ENCODE measurements at regions not wholly inside any gene's neighbourhood (a gene's known extent, or its start where the extent isn't known, plus 50 kb on each side); places are given as distances from the start of the nearest gene placed in this dataset.
"Not testable (repeated sequence)": the region's sequence is repeated elsewhere in the genome, so short reads cannot be mapped to it uniquely, and the experiment has no call there.

DNA sequence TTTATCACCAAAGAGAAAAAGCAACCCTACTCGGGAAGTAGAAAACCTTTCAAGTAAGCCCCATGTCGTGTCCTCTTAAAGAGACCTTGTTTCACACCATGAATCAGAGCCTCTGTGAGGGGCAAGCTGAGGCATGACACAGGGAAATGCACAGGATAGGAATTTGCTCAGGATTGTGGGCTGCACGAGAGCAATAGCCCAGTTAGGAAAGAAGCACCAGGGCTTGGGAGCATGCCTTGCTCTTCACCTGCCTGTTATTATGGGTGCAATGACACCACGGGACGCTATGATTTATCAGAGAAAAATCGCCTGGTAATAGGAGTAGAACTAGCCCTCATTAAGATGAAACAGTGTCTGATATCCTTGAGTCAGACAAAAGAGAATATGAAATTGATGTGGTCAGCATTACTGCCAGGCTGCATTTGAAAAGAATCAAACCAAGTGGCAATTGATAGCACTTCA lies 562.9 kb upstream of the NRP1 start:
- no peak for DNase-seq

DNA sequence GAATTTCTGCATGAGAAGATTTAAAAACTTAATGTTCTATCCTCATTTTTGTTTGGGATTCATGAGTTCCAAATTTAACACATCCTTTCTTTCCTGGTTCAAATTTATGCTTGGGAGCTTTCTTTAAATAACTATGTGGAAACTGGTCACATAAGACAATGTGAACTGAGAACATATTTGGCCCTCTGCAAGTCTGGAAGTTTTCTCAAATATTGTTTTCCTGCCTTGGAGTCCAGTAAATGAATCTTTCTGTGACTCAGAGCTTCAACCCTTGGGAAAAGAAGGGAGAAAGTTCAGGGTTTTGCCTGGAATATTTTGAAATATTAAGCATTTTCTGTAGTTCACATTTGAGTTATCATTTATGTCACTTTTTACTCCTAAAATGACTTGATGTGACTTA lies 559.0 kb upstream of the NRP1 start:
- DNase-seq: no peak

DNA sequence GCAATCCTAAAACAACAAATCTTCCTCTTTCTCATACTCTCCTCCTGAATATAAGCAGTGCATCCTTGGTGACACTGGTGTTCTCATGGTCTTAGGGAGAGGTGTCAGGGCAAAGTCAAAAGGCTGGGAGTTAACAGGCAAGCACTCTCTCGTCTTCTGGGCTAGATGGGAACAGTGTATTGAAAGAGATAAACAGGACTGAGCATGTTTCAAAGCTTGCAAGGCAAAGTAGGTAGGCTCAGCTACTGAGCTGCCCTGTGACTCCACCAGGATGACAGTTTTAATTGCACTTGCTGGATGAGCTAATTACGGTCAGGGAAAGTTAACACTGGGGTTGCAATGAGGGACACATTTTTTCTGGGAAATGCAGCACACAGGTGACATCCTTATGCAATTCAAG lies 554.9 kb upstream of the NRP1 start:
- no peak for DNase-seq

DNA sequence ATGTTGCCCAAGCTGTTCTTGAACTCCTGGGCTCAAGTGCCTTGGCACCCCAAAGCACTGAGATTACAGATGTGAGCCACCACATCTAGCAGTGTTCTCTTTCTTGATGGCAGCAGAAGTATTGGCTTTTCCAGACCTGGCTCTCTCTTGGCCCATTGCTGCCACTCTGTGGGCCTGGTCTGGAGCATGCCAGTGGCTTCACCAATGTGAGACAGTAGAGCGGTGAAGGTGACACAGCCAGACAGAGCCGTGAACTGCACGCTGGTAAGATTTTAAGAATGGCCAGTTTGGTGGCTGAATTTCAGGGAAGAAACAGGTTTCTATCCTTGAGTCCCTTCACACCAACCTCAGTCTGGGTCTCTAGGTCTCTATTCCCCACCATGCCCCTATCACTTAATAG lies 552.7 kb upstream of the NRP1 start:
- no peak for DNase-seq

DNA sequence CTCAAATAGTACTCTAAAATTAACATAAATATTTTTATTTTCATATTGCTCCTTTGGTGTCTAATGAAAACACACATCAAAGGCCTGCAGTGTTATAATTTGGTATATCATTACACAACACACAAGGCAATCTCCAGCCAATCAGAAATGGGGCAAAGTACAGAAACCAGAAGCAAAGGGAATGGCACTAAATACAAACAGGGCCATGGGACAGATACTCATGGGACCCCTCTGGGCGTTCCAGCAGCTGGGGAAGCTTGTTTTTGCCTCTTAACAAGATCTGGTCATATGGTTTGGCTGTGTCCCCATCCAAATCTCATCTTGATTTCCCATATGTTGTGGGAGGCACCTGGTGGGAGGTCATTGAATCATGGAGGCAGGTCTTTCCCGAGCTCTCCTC lies 551.8 kb upstream of the NRP1 start:
- no peak for DNase-seq

DNA sequence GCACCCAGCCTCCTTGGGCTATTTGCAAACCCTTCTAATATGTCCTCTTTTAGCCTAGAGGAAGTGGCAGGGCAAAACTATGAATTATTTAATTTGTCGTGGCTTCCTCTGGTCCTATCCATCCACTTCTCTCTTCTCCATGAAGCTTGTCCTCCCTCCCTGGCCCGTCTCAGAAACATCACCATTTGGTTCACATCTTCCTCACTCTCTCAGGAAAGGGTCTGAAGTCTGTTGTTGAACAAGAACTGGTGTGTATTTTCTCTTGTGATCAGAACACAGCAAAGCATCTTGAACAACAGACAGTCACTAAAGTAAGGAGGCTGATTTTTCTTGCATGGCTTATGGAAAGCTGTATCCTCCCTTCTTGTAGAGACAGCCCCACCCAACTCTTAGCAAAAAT lies 550.1 kb upstream of the NRP1 start:
- no peak for DNase-seq

DNA sequence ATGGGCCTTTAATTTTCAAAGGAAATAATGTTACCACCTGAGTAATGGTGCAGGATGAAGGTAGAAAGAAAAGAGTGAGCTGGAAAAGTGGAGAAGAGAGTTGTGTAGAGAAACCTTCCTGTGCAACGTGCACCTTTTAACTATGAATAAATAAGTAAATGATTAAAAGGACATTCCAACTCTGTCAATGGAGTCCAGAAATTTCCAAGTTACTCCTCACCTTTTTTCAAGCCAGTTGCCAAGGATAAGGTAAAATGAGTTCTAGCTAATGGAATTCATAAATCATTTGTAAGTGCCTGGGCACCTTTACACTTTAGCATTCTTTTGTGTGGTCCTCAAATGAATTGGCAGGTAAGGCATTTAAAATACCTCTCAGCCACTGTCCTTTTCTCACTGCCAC lies 549.4 kb upstream of the NRP1 start:
- no peak for DNase-seq

DNA sequence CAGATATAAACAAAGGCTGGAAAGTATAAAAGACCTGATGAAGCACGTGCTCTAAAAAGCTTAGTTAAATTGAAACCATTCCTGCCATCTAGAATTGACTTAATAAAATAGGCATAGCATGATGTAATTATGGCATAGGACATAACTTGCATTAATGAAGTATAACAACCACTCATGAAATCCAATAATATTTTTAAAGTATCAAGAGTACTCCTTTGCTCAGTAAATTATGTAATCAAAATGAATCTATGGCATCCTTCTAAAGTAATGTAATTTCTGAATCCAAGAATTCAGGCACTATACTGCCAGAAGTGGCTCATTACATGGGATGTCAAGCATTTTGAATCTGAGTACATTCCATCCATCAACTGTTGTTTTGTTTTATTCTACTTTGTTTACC lies 548.5 kb upstream of the NRP1 start:
- DNase-seq: no peak

DNA sequence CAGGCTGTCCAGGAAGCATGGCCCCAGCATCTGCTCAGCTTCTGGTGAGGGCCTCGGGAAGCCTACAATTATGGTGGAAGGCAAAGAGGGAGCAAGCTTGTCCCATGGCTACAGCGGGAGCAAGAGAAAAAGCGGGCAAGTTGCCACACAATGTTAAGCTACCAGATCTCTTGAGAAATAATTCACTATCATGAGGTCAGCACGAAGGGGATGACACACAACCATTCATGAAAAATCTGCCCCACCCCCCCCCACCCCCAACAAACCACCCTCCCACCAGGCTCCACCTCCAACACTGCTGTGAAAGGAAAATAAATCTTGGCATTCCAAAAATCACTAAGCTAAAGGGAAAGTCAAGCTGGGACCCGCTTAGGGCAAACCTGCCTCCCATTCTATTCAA lies 545.8 kb upstream of the NRP1 start:
- DNase-seq: no peak

DNA sequence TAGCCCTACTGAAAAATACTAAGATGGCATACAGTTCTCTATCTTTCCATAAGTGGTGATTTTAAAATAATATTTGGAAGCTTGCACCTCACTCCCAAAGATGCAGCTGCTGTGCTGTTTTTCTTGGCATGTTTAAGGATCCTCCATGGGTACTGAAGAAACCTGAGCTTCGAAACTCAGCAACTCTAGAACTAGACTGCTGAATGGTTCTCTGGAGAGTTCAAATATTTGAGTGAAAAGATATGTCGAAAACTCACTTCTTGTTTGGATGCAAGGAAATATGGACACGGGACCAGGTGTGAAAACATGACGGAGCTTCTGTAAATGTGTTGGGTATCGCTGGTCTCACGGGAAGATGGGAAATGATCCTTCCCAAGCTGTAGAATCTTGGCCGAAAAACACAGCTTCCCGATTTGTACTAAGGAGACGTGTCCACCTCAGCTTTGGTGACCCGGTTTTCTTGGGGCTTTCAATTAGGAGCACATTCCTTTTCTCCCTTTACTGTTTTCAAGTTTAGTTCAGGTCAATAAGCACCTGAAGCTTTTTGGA lies 543.8 kb upstream of the NRP1 start:
- no peak for DNase-seq

DNA sequence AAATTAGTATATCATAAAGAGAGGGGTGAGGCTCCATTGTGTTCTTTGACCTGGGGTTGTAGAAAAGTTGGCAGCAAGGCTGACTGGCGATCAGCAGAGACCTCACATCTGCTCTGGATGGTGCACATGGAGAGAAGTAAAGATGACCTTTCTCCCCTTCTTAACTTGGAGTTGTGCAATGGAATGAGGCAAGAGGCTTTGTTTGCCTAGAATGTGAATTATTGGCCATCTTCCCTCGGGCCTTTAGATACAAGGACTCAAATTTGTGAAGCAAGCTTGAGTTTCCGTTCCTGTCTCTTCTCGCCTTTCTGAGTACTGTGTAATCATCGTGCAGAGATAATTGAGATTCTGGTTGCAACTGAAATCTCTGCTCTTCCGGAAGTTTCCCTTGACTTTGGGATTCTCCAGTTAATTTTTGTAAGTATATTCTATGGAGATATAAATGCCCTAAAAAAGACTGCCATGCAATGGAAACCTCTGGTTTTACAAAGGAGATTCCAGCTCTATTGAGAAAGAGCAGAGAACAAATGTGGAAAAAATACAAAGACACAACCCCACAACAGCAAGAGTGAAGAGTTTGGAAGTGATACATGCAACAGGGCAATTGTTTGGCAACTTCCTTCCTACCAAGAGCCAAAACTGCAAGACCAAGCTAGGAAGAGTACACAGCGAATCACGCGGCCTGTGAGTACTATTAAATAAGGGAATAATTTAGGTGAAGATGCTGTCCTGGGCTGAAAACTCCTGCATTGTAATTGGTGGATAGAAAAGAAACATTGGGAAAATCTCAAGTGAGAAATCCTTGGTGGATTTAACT lies 542.3 kb upstream of the NRP1 start:
- DNase-seq: no peak

DNA sequence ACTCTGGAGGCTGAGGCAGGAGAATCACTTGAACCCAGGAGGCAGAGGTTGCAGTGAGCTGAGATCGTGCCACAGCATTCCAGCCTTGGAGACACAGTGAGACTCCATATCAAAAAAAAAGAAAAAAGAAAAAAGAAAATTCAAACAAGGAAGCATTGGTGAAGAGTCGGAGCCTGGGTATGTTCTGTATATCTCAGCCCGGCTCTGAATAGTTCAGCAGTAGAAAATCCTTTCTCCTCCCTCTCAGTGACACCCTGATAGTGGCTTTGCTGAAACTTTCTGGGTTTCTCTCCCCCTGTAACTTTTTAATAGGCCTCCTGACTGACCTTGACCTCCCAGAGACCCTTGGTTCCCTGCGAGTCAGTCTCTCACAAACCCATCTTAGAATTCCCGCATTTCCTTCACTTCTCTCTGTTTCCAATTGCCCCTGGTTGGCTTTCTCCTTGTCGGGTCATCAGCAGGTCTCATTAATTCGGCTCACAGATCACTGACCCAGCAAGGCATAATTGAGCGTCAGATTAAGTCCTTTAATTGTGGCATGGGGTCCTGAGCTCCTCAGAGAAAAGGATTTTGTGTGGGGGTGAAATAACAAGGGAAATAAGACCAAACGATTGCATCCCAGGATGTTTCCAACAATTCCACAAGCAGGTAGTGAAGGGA lies 541.6 kb upstream of the NRP1 start:
- no peak for DNase-seq

DNA sequence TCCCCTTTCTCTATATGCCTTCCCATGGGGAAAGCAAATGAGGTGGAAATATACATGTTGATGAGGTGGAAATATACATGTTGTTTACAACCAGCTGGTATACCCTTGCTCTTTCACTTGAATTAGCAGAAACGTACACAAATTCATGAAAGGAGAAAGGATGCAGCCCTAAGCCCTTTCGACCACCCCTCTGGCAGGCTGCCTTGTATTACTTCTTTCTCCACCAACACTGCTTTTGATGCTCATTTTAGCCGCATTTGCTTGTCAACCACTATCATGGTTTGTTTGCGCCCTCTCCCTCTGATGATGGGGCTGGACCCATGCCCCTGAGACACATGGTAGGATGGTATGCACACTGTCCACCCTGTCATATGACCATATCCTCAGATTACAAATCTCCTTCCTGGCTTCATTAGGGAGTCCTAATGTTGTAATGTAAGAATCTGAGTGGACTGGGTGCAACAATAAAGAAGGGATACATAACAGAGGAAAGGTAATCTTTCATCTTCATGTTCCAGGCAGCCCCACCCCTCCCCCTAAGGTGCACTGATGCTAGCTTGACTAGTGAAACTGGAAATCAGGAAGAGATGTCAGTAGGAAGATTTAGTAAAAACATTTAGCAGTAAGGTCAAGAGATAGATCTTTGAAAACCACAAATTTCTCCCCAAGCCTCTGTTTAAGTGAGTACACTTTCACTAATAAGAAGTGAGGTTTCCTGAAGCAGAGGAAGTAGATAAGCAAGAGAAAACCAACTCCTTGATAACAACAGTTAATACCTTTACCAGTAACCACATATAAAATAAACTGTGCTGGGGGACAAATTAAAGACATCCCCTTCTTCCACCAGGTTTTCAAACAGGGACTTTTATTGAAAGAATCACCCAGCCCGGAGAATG lies 536.8 kb upstream of the NRP1 start:
- DNase-seq: no peak

DNA sequence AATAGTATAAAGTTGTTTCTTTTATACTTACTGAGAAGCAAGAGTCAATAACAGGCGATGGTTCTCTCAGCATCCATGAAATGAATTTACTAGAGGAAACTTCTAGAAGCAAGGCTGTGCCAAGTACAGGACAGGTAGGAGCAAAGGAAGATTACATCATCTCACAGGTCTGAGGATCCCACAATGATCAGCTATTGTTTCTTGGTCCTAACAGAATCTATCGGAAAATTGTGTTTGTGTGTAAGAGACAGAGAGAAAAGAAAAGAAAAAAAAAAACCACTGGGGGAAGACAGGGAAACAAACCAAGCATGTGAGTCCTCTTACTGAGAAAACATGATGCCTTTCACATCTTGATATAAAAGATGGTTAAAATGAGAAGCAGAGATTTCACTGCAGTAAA lies 535.0 kb upstream of the NRP1 start:
- no peak for DNase-seq

DNA sequence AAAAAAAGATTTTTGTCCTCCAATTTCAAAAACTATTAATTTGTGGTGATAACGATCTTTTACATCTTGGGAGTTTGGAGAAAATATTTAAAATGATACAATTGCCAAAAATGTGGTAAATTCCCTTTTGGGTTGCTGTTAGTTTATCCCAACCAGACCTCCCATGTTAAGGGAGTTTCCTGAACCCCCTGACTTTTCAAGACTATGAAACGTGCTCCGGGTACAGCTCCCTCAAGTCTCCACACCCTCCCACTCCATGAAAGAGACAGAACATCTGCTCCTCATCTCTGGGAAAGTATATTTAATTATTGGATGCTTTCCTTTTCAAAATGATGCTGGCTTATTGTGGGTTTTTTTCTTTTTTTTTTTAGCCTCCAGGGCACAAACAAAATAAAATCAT lies 534.6 kb upstream of the NRP1 start:
- DNase-seq: no peak

DNA sequence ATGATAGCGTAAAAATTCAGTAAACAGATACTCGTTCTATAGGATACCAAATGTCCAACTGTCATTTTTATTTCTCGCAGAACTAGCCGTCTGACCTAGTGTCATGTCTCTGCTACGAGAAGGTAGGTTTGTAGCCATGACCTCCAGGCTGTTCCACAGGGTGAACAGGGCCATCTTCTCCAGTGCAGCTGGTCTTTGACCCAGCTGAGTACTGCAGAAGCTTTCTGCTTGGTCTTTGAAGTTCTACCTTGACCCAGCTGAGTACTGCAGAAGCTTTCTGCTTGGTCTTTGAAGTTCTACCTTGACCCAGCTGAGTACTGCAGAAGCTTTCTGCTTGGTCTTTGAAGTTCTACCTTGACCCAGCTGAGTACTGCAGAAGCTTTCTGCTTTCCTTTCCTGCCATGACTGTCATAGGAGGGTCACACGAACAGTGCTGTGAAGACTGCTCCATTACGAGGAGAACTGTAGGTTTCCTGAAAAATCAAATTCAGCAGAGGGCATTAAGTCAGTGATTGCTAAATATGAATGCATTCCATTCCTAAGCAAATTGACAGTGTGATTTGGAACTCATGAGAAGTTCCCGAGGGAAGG lies 532.8 kb upstream of the NRP1 start:
- DNase-seq: not testable (repeated sequence)

DNA sequence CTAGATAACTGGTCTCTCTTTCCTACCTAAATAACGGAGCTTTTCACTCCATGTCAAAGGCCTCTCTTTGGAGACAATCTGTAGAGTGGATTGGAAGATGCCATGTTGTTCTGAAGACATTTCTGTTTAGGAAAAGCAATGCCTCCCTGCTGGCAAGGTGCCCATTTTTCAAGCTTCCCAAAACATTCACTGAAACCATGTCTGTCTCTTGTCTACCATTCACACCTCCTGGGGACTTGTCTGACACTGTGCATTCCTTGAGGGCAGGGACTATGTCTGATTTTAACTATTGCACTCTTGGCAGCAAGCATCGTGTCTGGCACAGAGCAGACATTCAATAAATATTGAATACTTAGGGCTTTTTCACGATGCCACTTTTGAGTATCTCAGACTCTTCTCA lies 528.9 kb upstream of the NRP1 start:
- no peak for DNase-seq

DNA sequence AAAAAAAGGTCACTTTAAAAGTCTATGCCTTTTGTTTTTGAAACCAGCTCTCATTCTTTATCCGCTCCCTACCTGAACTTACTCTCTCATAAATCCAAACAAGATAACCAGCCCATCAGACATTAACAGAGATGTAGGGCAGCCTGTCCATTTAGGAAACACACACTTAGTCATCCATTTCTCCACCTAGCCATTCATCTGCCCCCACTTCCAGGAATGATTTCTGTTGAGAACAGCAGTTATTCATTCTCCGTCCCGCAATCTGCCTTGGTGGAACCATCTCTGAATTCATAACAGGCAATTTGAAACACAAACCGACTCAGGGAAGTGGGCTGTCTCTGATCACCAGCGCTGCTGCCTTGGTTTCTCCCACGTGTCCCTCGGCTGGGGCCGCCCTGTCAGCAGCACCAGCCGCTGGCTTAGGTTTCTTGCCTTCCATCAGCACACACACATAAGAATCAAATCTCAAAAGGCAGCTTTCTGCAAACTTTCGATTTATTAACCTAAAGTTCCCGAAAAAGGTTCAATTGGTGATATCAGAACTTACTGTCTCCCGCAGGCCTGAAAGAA lies 528.2 kb upstream of the NRP1 start:
- DNase-seq: no peak

DNA sequence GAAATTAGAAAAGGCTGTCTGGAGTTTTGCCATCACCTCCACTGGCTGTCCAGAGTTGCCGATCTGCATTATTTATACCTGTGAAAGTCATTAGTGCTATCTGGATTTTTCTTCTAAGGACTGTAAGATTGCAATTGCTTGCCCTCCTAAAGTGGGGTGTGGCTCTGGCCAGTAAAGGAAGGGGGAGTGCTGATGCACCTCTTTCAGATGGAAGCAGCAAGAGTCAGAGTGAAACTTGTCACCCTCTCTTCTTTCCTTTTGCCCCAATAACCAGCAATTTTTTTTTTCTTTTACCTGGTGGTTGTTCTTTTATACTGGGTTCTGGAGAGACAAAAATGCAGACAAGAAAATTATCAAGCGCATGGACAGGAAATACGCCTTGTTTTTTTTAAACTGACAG lies 527.4 kb upstream of the NRP1 start:
- DNase-seq: no peak

DNA sequence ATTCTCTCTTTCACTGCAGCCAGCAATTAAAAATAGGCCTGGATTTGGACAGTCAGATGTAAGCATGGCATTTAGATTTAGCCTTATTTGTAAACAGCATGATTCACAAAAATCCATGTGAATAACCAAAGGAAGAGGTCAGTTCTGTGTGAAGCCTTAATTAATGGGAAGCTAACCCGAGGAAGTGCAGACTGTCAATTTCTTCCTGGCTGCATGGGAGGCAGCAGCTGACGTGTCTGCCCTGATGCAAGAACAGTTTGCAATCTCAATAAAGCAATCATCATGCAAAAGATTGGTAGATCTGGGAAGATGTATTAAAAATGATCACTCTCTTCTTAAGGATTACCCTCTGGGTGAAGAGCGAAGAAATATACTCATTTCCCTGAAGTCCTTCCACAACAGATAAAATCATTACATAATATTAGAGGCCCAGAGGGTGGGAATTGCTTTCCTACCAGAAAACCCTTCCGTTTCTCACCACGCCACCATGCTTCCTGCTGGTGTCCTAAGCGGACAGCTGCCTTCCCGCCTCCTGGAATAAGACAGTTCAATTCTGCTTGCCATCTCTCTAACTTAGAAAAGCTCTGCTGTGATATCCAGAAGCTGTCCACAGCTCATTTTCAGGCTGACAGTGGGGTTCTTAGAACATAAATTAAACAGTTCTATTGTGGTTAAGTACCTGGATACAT lies 526.7 kb upstream of the NRP1 start:
- no peak for DNase-seq

DNA sequence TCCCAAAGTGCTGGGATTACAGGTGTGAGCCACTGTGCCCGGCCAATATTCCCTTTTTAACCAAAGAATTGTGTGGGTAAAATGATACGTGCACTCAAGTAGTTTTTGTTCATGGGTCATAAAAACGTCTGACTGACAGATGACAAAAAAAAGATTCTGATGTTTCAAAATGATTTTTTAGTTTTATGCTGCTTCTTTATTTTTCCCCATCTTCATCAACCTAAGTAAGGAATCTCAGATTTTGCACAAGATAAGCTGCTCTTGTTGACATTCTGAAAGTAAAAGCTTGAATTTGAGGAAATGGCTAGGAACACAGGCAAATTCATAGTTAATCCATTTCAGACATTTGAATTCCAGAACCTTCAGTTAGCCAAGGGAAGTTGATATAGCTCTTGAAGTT lies 526.1 kb upstream of the NRP1 start:
- no peak for DNase-seq
